GM12874 (cell line): ENCODE measurements at regions not wholly inside any gene's neighbourhood (a gene's known extent, or its start where the extent isn't known, plus 50 kb on each side); places are given as distances from the start of the nearest gene placed in this dataset.

Source experiments
- CTCF ChIP-seq: IDR thresholded peaks from 2 replicates; pipeline ENCODE4 v1.5.1; 2011; ENCODE audit warnings: low read depth, mild to moderate bottlenecking, control low read depth, low read length, moderate library complexity; ENCODE audit not compliant: insufficient read depth

DNA sequence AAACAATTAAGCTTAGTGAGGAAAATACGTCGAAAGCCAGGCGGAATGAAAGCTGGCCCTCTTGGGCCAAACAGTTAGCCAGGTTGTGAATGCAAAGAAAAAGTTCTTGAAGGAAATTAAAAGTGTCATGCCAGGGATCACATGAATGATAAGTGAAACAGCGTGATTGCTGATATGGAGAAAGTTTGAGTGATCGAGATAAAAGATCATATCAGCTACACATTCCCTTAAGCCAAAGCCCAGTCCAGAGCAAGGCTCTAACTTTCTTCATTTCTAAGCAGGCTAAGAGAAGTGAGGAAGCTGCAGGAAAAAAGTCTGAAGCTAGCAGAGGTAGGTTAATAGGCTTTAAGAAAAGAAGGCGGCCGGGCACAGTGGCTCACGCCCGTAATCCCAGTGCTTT, 254.0 kb downstream of the EFNB2 start:
- no peak for TF ChIP-seq CTCF

- no peak for TF ChIP-seq CTCF
These were observed 257.8 kb downstream of the EFNB2 start for GRCh38 chr13:106277484-106278154.

DNA sequence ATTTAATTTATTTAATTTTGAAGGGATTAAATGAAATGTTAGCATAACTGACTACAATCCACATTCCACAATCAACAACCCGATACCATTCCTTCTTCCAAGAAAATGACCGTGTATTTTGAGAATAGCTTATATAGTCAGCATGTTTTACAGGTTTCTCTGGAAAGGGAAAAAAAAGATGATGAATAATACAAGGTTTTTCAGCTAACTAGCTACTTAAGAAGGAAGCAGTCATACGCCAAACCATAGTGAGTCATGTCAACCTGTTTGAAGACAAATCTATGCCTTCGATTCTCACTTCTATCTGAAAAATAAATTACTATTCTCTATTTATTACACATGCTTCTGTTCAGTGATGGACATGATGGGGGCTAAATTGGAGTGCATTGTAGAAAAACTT, 258.6 kb downstream of the EFNB2 start:
- TF ChIP-seq CTCF: no peak

- TF ChIP-seq CTCF: no peak
These were observed 259.9 kb downstream of the EFNB2 start for GRCh38 chr13:106275446-106276032.

GRCh38 chr13:106274551-106275203, 260.8 kb downstream of the EFNB2 start:
- TF ChIP-seq CTCF: no peak

- no peak for TF ChIP-seq CTCF
These were observed 271.7 kb downstream of the EFNB2 start for GRCh38 chr13:106263801-106264200.

- TF ChIP-seq CTCF: no peak
These were observed 272.6 kb downstream of the EFNB2 start for GRCh38 chr13:106262886-106263285.
